GM23248 (cell line): ENCODE measurements at regions not wholly inside any gene's neighbourhood (a gene's known extent, or its start where the extent isn't known, plus 50 kb on each side); places are given as distances from the start of the nearest gene placed in this dataset.

Experiments
- DNase-seq: peaks from one replicate; pipeline ENCODE4 v3.0.0-alpha.2; 2015
- H2AFZ ChIP-seq: fragments of 200-600 bp; sonication (generic); 2 replicates; pipeline ENCODE4 v1.6.1; 2016; ENCODE audit warnings: antibody characterized with exemption
- H3F3A ChIP-seq: fragments of 200-600 bp; sonication (generic); 2 replicates; pipeline ENCODE4 v1.6.1; 2016; ENCODE audit warnings: mild to moderate bottlenecking, antibody characterized with exemption, mixed run types; ENCODE audit not compliant: insufficient read depth
- H3K27ac ChIP-seq: fragments of 200-600 bp; sonication (generic); 2 replicates; pipeline ENCODE4 v1.5.1; 2016; ENCODE audit warnings: mild to moderate bottlenecking
- H3K27me3 ChIP-seq: fragments of 200-600 bp; sonication (generic); replicated peaks from 2 replicates; pipeline ENCODE4 v1.6.1; 2016; ENCODE audit warnings: mild to moderate bottlenecking; ENCODE audit not compliant: insufficient read depth
- H3K36me3 ChIP-seq: fragments of 200-600 bp; sonication (generic); 2 replicates; pipeline ENCODE4 v1.6.1; 2016; ENCODE audit warnings: low read depth, mild to moderate bottlenecking
- H3K4me1 ChIP-seq: fragments of 200-600 bp; sonication (generic); 2 replicates; pipeline ENCODE4 v1.6.1; 2016; ENCODE audit warnings: mild to moderate bottlenecking; ENCODE audit not compliant: insufficient read depth
- H3K4me2 ChIP-seq: fragments of 200-600 bp; sonication (generic); one replicate; pipeline ENCODE4 v1.6.1; 2016; ENCODE audit warnings: mild to moderate bottlenecking; ENCODE audit not compliant: unreplicated experiment
- H3K4me3 ChIP-seq: fragments of 200-600 bp; sonication (generic); 2 replicates; pipeline ENCODE4 v1.5.1; 2016; ENCODE audit warnings: mild to moderate bottlenecking
- H3K79me2 ChIP-seq: fragments of 200-600 bp; sonication (generic); 2 replicates; pipeline ENCODE4 v1.6.1; 2016; ENCODE audit warnings: mild to moderate bottlenecking; ENCODE audit not compliant: insufficient read depth
- H3K9ac ChIP-seq: fragments of 200-600 bp; sonication (generic); 2 replicates; pipeline ENCODE4 v1.6.1; 2016; ENCODE audit warnings: mild to moderate bottlenecking
- H3K9me2 ChIP-seq: fragments of 200-600 bp; sonication (generic); 2 replicates; pipeline ENCODE4 v1.6.1; 2016; ENCODE audit warnings: mixed run types, mild to moderate bottlenecking, moderate library complexity; ENCODE audit not compliant: insufficient read depth
- H3K9me3 ChIP-seq: fragments of 200-600 bp; sonication (generic); one replicate; pipeline ENCODE4 v1.6.1; 2017; ENCODE audit warnings: low read depth
- H4K20me1 ChIP-seq: fragments of 200-600 bp; sonication (generic); 2 replicates; pipeline ENCODE4 v1.6.0; 2016; ENCODE audit not compliant: insufficient read depth
- EZH2 ChIP-seq: fragments of 200-600 bp; sonication (generic); IDR thresholded peaks from 2 replicates; pipeline ENCODE4 v1.6.1; 2018; ENCODE audit warnings: antibody characterized with exemption, mild to moderate bottlenecking; ENCODE audit not compliant: insufficient read depth, poor library complexity, severe bottlenecking
- EZH2phosphoT487 ChIP-seq: fragments of 200-600 bp; sonication (generic); IDR thresholded peaks from 2 replicates; pipeline ENCODE4 v1.6.1; 2018; ENCODE audit warnings: antibody characterized with exemption, moderate library complexity, mild to moderate bottlenecking, low read depth; ENCODE audit not compliant: insufficient read depth
- WGBS, 2 experiments: methylation state at CpG; one replicate each; pipeline ENCODE4 v1.1.6; 2015 to 2017; ENCODE audit warnings: low lambda C conversion rate in 2 of 2, low coverage in 1 of 2; ENCODE audit errors: missing lambda C conversion rate in 2 of 2; 5-methylcytosine and 5-hydroxymethylcytosine counted together
- in situ Hi-C: fragments of 300-500 bp; cut with MboI; formaldehyde crosslinking; loops from 2 replicates; pipeline ENCODE4 v1.15.0; 2020

GRCh38 chr15:81811736-81812135 is 234.1 kb downstream of the MEX3B start:
- DNase-seq: no peak
- no peak for TF ChIP-seq EZH2phosphoT487
- TF ChIP-seq EZH2: no peak
- no peaks in the 10 kb centered on the region for H3F3A ChIP-seq
- 1 to 2% methylated on average over 6 of the region's 6 CpGs for WGBS, 2 experiments
- H3K4me1 ChIP-seq: no peaks in the 10 kb centered on the region
- H2AFZ ChIP-seq: no peak overlapping the region
- H3K9me3 ChIP-seq: no peaks in the 10 kb centered on the region
- no peak overlapping the region for H3K4me3 ChIP-seq
- H3K27me3 ChIP-seq: peaks cover 14% of the 10 kb centered on the region; the same call in 1 of the 2 replicates
- no peak overlapping the region for H3K4me2 ChIP-seq
- in situ Hi-C loops: no loop called here
- H3K79me2 ChIP-seq: no peaks in the 10 kb centered on the region
- H3K9ac ChIP-seq: no peak overlapping the region
- no peaks in the 10 kb centered on the region for H3K9me2 ChIP-seq
- H3K36me3 ChIP-seq: no peaks in the 10 kb centered on the region
- H4K20me1 ChIP-seq: no peaks in the 10 kb centered on the region
- H3K27ac ChIP-seq: no peak overlapping the region

DNA sequence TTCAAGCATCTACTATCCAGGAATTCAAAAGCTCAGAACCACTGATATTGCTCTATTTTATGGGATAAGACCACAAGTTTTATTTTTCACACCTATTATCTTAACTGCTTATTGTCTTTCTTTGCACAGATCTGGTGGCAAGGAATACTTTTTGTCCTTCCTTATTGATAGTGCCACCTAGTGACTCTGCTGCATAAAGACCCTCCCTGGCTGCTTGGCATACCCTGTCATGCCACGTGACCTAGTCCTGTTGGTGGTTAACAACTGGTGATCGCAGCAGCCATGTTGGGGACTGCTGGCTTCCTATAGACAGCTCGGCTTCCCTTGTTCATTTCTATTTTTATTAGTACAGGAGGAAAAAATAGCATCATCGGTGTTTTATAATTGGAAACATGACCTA is 236.3 kb downstream of the MEX3B start:
- Histone ChIP-seq H3K79me2 (no peaks in the 10 kb centered on the region), H3K9me3 (no peaks in the 10 kb centered on the region), H3K4me2 (no peak overlapping the region), H3F3A (no peaks in the 10 kb centered on the region), H3K9me2 (no peaks in the 10 kb centered on the region), H3K36me3 (no peaks in the 10 kb centered on the region), H3K4me1 (no peaks in the 10 kb centered on the region), H3K9ac (no peak overlapping the region), H3K4me3 (no peak overlapping the region), H3K27me3 (peaks cover 14% of the 10 kb centered on the region; the same call in 1 of the 2 replicates), H4K20me1 (no peaks in the 10 kb centered on the region), H2AFZ (no peak overlapping the region), H3K27ac (no peak overlapping the region)
- peak; percentile 12 for DNase-seq
- TF ChIP-seq EZH2: no peak
- no peak for TF ChIP-seq EZH2phosphoT487
- 23 to 27% methylated on average over 4 of the region's 4 CpGs for WGBS, 2 experiments
- in situ Hi-C loops: no loop called here

DNA sequence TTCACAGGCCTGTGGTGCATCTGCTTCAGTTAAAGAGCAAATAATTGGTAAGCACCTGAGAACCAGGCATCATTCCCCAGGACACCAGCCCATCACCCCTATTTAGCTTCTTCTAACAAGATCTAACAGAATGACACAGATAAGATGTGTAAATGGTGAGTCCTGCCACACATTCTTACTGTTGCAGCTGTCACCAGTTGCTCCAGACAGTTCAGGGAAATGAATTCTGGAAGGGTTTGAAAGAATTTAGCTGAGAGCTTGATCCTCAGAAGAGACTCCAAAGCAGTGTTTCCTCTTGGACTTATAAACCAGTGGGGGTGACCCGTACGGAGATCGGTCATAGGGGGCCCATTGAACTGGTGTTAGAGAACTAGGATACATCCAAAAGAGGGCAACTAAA is 238.0 kb downstream of the MEX3B start:
- no peak overlapping the region for H3K27ac ChIP-seq
- H3K79me2 ChIP-seq: no peaks in the 10 kb centered on the region
- H3K4me3 ChIP-seq: no peak overlapping the region
- H3K9me2 ChIP-seq: no peaks in the 10 kb centered on the region
- in situ Hi-C loops: no loop called here
- peaks cover 10% of the 10 kb centered on the region; the same call in 1 of the 2 replicates for H3K27me3 ChIP-seq
- no peak for TF ChIP-seq EZH2
- no peak for TF ChIP-seq EZH2phosphoT487
- no peaks in the 10 kb centered on the region for H3F3A ChIP-seq
- no peak overlapping the region for H3K9ac ChIP-seq
- 9 to 14% methylated on average over 3 of the region's 3 CpGs for WGBS, 2 experiments
- no peaks in the 10 kb centered on the region for H3K4me1 ChIP-seq
- no peaks in the 10 kb centered on the region for H4K20me1 ChIP-seq
- no peak overlapping the region for H2AFZ ChIP-seq
- no peaks in the 10 kb centered on the region for H3K36me3 ChIP-seq
- no peak for DNase-seq
- no peak overlapping the region for H3K4me2 ChIP-seq
- no peaks in the 10 kb centered on the region for H3K9me3 ChIP-seq

DNA sequence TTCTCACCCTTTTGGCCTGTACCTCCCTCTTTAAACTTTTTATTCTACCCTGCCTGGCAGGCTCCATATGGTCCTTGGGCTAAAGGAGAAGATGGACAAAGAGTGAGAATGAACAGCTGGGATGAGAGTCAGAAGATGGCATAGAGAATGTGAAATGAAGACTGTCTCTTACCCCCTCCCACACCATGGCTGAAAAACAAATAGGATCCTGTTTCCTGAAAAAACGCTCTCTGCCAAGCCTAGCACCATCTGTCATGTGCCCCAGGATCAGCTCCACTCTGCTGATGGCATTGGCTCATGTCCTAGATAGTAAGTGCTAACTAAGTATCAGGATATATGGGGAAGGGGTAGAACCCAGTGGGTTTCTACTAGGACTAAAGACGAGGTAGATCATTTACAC is 238.6 kb downstream of the MEX3B start:
- in situ Hi-C loops: no loop called here
- Histone ChIP-seq H3K79me2 (no peaks in the 10 kb centered on the region), H3K9me2 (no peaks in the 10 kb centered on the region)

GRCh38 chr15:81795899-81796298 is 249.9 kb downstream of the MEX3B start:
- Histone ChIP-seq H3K27me3 (no peaks in the 10 kb centered on the region), H3K9me2 (no peaks in the 10 kb centered on the region), H3K9ac (no peak overlapping the region), H2AFZ (no peak overlapping the region), H3K4me1 (no peaks in the 10 kb centered on the region), H3K9me3 (no peaks in the 10 kb centered on the region), H3K36me3 (no peaks in the 10 kb centered on the region), H3K4me3 (no peak overlapping the region), H4K20me1 (no peaks in the 10 kb centered on the region), H3K4me2 (no peak overlapping the region), H3F3A (no peaks in the 10 kb centered on the region), H3K79me2 (no peaks in the 10 kb centered on the region), H3K27ac (no peak overlapping the region)
- 43 to 64% methylated on average over 1 of the region's 1 CpG for WGBS, 2 experiments
- DNase-seq: no peak
- in situ Hi-C loops: no loop called here
- TF ChIP-seq EZH2phosphoT487 (no peak), EZH2 (no peak)

More for the DNA sequence above, 238.6 kb downstream of the MEX3B start:
- Histone ChIP-seq H4K20me1 (no peaks in the 10 kb centered on the region), H3K27ac (no peak overlapping the region), H3K36me3 (no peaks in the 10 kb centered on the region), H3K4me1 (no peaks in the 10 kb centered on the region), H3K9me3 (no peaks in the 10 kb centered on the region), H3K4me3 (no peak overlapping the region), H2AFZ (no peak overlapping the region), H3K9ac (no peak overlapping the region), H3F3A (no peaks in the 10 kb centered on the region), H3K27me3 (0 out of 2 replicates have a peak, but pooled peaks cover 5% of the 10 kb centered on the region), H3K4me2 (no peak overlapping the region)
- 25 to 26% methylated on average over 2 of the region's 2 CpGs for WGBS, 2 experiments
- no peak for TF ChIP-seq EZH2
- no peak for TF ChIP-seq EZH2phosphoT487
- DNase-seq: no peak
